ENCODE measurements at regions not wholly inside any gene's neighbourhood (a gene's known extent, or its start where the extent isn't known, plus 50 kb on each side); places are given as distances from the start of the nearest gene placed in this dataset.

- no peak for DNase-seq (ENCODE audit: extremely low read depth, low read depth)
Measured at GRCh38 chr5:67319935-67320725, 123.5 kb upstream of the CD180 start.

GRCh38 chr5:67318746-67319145 is 122.1 kb upstream of the CD180 start:
- no peak for TF ChIP-seq CTCF (IDR thresholded peaks at IDR 0.05; ENCODE audit: low read depth, low read length)

More at GRCh38 chr5:67319935-67320725, 123.5 kb upstream of the CD180 start:
- TF ChIP-seq CTCF (IDR thresholded peaks at IDR 0.05; ENCODE audit: low read depth, low read length), result no peak

GRCh38 chr5:67317603-67318002 is 121.0 kb upstream of the CD180 start:
- no peak for DNase-seq (ENCODE audit: extremely low read depth, low read depth)
- no peak for TF ChIP-seq CTCF (IDR thresholded peaks at IDR 0.05; ENCODE audit: low read depth, low read length)

More at GRCh38 chr5:67318746-67319145, 122.1 kb upstream of the CD180 start:
- DNase-seq (ENCODE audit: extremely low read depth, low read depth), result no peak

GRCh38 chr5:67316695-67317094 is 120.1 kb upstream of the CD180 start:
- no peak for DNase-seq (ENCODE audit: extremely low read depth, low read depth)
- no peak for TF ChIP-seq CTCF (IDR thresholded peaks at IDR 0.05; ENCODE audit: low read depth, low read length)

GRCh38 chr5:67315082-67315989 is 118.7 kb upstream of the CD180 start:
- no peak for DNase-seq (ENCODE audit: extremely low read depth, low read depth)

GRCh38 chr5:67311701-67312100 is 115.1 kb upstream of the CD180 start:
- no peak for DNase-seq (ENCODE audit: extremely low read depth, low read depth)
- TF ChIP-seq CTCF (IDR thresholded peaks at IDR 0.05; ENCODE audit: low read depth, low read length), result no peak

More at GRCh38 chr5:67315082-67315989, 118.7 kb upstream of the CD180 start:
- no peak for TF ChIP-seq CTCF (IDR thresholded peaks at IDR 0.05; ENCODE audit: low read depth, low read length)

GRCh38 chr5:67311208-67311607 is 114.6 kb upstream of the CD180 start:
- TF ChIP-seq CTCF (IDR thresholded peaks at IDR 0.05; ENCODE audit: low read depth, low read length), result no peak
- DNase-seq (ENCODE audit: extremely low read depth, low read depth), result no peak

Measured in AG09319 (cell line).